NCI-H2081 (cell line): ENCODE measurements at regions not wholly inside any gene's neighbourhood (a gene's known extent, or its start where the extent isn't known, plus 50 kb on each side); places are given as distances from the start of the nearest gene placed in this dataset.

Experiments
- DNase-seq, 2 experiments: peaks; one replicate each; lab custom pipeline; 2025; lab: John Stamatoyannopoulos, UW

- peak; percentile 45 to 58 for DNase-seq
These were observed 65.6 kb upstream of the KDM7A start for GRCh38 chr7:140242057-140243031.

- no peak for DNase-seq
These were observed 62.8 kb upstream of the KDM7A start for GRCh38 chr7:140239653-140239935.

GRCh38 chr7:140238778-140239652 lies 62.2 kb upstream of the KDM7A start:
- DNase-seq = peak; percentile 93 to 97

GRCh38 chr7:140237390-140237789 lies 60.6 kb upstream of the KDM7A start:
- DNase-seq = no peak

GRCh38 chr7:140236626-140237025 lies 59.8 kb upstream of the KDM7A start:
- no peak for DNase-seq

- no peak for DNase-seq
These were observed 58.3 kb upstream of the KDM7A start for GRCh38 chr7:140235114-140235513.

- no peak for DNase-seq
These were observed 56.5 kb upstream of the KDM7A start for GRCh38 chr7:140232957-140233917.

GRCh38 chr7:140231771-140232491 lies 55.1 kb upstream of the KDM7A start:
- peak; percentile 36 to 72 for DNase-seq

- peak; percentile 82 to 93 for DNase-seq
These were observed 54.3 kb upstream of the KDM7A start for GRCh38 chr7:140230861-140231770.

- peak in 1 of 2 experiments; percentile 17 for DNase-seq
These were observed 53.7 kb upstream of the KDM7A start for GRCh38 chr7:140230516-140230860.

- DNase-seq = no peak
These were observed 53.1 kb upstream of the KDM7A start for GRCh38 chr7:140229591-140230515.

GRCh38 chr7:140229101-140229525 lies 52.3 kb upstream of the KDM7A start:
- no peak for DNase-seq
